ENCODE measurements at regions not wholly inside any gene's neighbourhood (a gene's known extent, or its start where the extent isn't known, plus 50 kb on each side); places are given as distances from the start of the nearest gene placed in this dataset.

- peaks cover 6% of the 10 kb centered on the region for H3K27me3 Mint-ChIP-seq
- no peaks in the 10 kb centered on the region for H3K36me3 Mint-ChIP-seq
- H3K9me3 Mint-ChIP-seq = no peaks in the 10 kb centered on the region
- peaks cover 25% of the 10 kb centered on the region for H3K4me1 Mint-ChIP-seq (ENCODE audit: unreplicated experiment)
- DNase-seq (ENCODE audit: extremely low spot score, unreplicated experiment) = no peak
- H3K27ac Mint-ChIP-seq = no peak overlapping the region
- no peak overlapping the region for H3K4me3 Mint-ChIP-seq
- TF ChIP-seq, protein P1, sequence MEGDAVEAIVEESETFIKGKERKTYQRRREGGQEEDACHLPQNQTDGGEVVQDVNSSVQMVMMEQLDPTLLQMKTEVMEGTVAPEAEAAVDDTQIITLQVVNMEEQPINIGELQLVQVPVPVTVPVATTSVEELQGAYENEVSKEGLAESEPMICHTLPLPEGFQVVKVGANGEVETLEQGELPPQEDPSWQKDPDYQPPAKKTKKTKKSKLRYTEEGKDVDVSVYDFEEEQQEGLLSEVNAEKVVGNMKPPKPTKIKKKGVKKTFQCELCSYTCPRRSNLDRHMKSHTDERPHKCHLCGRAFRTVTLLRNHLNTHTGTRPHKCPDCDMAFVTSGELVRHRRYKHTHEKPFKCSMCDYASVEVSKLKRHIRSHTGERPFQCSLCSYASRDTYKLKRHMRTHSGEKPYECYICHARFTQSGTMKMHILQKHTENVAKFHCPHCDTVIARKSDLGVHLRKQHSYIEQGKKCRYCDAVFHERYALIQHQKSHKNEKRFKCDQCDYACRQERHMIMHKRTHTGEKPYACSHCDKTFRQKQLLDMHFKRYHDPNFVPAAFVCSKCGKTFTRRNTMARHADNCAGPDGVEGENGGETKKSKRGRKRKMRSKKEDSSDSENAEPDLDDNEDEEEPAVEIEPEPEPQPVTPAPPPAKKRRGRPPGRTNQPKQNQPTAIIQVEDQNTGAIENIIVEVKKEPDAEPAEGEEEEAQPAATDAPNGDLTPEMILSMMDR (conservative IDR thresholded peaks at IDR 0.05) = no peak
Observed at GRCh38 chr5:74476046-74476818, 164.3 kb downstream of the ENC1 start.

DNA sequence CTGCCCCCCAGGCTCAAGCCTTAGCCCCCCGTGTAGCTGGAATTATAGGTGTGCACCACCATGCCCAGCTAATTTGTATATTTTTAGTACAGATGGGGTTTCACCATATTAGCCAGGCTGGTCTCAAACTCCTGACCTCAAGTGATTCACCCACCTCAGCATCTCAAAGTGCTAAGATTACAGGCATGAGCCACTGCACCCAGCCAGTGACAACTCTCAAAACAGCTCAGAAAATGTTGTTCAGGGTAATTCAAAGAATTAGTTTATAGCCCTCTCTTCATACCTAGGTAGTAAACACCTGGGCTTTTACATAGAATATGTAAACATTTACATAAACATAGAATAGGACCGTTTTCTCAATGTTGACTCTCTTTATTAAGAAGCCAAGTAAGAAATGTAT is 168.7 kb downstream of the ENC1 start:
- H3K27me3 Mint-ChIP-seq = no peaks in the 10 kb centered on the region
- peaks cover 20% of the 10 kb centered on the region for H3K4me1 Mint-ChIP-seq (ENCODE audit: unreplicated experiment)
- no peaks in the 10 kb centered on the region for H3K9me3 Mint-ChIP-seq
- TF ChIP-seq, protein P1 (conservative IDR thresholded peaks at IDR 0.05) = no peak
- peaks cover 4% of the 10 kb centered on the region for H3K36me3 Mint-ChIP-seq
- H3K4me3 Mint-ChIP-seq = no peak overlapping the region
- no peak overlapping the region for H3K27ac Mint-ChIP-seq
- no peak for DNase-seq (ENCODE audit: extremely low spot score, unreplicated experiment)

- peaks cover 11% of the 10 kb centered on the region for H3K4me1 Mint-ChIP-seq (ENCODE audit: unreplicated experiment)
- H3K9me3 Mint-ChIP-seq = no peaks in the 10 kb centered on the region
- TF ChIP-seq, protein P1 (conservative IDR thresholded peaks at IDR 0.05) = peak; percentile 20
Observed at GRCh38 chr5:74469234-74469994, 171.1 kb downstream of the ENC1 start.

GRCh38 chr5:74468421-74468820 is 172.1 kb downstream of the ENC1 start:
- H3K4me1 Mint-ChIP-seq (ENCODE audit: unreplicated experiment) = peaks cover 11% of the 10 kb centered on the region
- H3K9me3 Mint-ChIP-seq = no peaks in the 10 kb centered on the region
- peaks cover 4% of the 10 kb centered on the region for H3K36me3 Mint-ChIP-seq
- no peak overlapping the region for H3K27ac Mint-ChIP-seq
- H3K27me3 Mint-ChIP-seq = no peaks in the 10 kb centered on the region
- TF ChIP-seq, protein P1 (conservative IDR thresholded peaks at IDR 0.05) = no peak
- no peak for DNase-seq (ENCODE audit: extremely low spot score, unreplicated experiment)
- no peak overlapping the region for H3K4me3 Mint-ChIP-seq

More at GRCh38 chr5:74469234-74469994, 171.1 kb downstream of the ENC1 start:
- no peaks in the 10 kb centered on the region for H3K27me3 Mint-ChIP-seq
- peaks cover 4% of the 10 kb centered on the region for H3K36me3 Mint-ChIP-seq
- no peak for DNase-seq (ENCODE audit: extremely low spot score, unreplicated experiment)
- peak overlapping the region; percentile 32 for H3K4me3 Mint-ChIP-seq
- peak overlapping the region; percentile 6 for H3K27ac Mint-ChIP-seq

DNA sequence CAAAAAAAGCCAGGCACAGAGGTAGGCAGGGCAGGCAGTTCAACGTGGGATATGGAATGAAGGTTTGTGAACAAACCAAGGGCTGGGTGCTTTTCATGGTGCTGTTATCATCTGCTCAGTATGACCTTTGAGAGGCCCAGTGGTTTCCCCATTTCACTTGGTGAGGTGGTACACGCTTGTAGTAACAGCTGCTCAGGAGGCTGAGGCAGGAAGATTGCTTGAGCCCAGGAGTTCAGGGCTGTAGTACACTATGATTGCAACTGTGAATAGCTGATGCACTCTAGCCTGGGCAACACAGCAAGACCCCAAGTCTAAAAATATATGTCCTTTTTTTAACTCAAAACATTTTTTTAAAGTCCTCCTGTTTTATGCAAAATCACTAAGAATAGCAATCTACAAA is 174.8 kb downstream of the ENC1 start:
- no peak overlapping the region for H3K4me3 Mint-ChIP-seq
- TF ChIP-seq, protein P1 (conservative IDR thresholded peaks at IDR 0.05) = no peak
- peaks cover 11% of the 10 kb centered on the region for H3K4me1 Mint-ChIP-seq (ENCODE audit: unreplicated experiment)

More for the DNA sequence above, 174.8 kb downstream of the ENC1 start:
- no peak overlapping the region for H3K27ac Mint-ChIP-seq
- no peaks in the 10 kb centered on the region for H3K27me3 Mint-ChIP-seq
- H3K36me3 Mint-ChIP-seq = peaks cover 4% of the 10 kb centered on the region
- no peak for DNase-seq (ENCODE audit: extremely low spot score, unreplicated experiment)
- no peaks in the 10 kb centered on the region for H3K9me3 Mint-ChIP-seq

Data from type B pancreatic cell (in vitro differentiated cells).